NOMO-1 treated with DMSO at 0.1 percent for 48 hours (cell line): ENCODE measurements at regions not wholly inside any gene's neighbourhood (a gene's known extent, or its start where the extent isn't known, plus 50 kb on each side); places are given as distances from the start of the nearest gene placed in this dataset.

Experiments used
- DNase-seq: peaks from one replicate; lab custom pipeline; 2025; ENCODE audit not compliant: unreplicated experiment; lab: John Stamatoyannopoulos, UW

DNA sequence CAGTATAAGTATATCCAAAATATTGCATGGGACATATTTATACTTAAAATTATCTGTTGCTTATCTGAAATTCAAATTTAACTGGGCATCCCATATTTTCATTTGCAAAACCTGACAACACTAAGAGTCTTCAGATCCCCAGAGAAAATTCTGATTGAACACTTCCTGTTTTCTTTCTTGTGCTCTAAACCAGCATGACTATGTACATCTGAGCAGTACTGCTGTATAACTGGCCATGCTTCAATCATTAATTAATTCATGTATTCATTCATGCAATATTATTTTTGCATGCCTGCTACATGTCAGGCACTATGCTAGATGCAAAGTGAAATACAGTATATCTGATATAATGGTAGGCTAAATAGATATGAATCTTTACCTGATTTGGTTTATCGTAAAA is 461.2 kb downstream of the TLR4 start:
- no peak for DNase-seq

DNA sequence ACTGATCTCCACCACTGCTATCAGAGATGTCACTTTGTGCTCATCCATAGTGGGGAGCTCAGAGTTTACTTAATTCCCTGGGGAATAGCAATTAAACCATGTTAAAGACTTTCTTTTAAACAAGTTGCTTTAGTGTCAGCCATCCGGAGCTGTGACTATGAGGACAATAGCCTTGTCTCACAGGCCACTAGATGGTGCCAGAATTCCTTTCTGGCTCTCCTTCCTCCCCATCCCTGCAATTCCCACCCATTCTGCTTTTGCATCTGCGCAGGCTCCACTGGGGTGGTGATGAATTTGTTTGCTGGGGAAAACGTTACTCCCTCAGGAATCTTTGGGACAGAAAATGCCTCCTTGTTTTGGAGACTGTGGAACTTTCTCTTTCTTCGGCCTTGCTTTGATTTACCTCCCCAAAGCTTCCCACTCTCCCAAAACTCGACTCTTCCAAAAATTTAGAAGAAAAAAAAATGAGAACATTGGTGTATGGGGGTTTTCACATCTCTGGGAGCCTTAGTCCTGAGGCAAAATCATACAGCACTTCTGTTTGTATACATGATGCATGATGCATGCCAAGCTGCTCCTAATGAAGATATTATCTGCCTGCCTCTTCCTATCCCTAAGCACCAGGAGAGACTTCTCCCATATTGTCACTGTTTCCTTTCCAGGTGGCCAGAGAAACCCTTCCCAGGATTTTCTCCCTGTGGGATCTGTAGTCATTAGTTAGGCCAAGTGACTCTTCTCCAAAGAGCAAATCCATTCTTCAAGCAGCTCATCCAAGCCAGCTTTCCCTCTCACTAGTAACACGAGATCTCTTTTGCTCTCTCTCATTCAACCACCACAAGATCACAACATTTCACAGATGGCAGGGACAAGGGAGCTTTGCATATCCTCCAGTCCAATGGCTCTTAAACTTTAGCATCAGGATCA is 466.1 kb downstream of the TLR4 start:
- DNase-seq = no peak

DNA sequence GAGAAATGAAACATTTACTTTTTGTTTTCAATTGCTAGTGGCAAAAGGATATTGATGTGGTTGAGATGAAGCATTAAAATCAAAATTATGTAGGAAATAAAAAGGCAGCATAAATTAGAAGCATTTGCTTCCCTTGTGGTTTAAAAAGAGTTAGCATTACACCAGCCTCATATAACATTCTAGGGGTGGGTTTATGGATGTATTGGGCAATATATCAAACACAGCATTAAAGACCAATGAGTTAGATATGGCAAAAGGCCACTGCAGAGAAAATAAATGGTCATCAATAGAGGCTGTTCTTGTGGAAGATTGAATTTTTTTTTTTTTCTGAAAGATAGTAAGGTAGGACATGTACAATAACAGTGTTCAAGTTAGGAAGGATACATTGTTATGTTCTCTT is 473.0 kb downstream of the TLR4 start:
- no peak for DNase-seq

DNA sequence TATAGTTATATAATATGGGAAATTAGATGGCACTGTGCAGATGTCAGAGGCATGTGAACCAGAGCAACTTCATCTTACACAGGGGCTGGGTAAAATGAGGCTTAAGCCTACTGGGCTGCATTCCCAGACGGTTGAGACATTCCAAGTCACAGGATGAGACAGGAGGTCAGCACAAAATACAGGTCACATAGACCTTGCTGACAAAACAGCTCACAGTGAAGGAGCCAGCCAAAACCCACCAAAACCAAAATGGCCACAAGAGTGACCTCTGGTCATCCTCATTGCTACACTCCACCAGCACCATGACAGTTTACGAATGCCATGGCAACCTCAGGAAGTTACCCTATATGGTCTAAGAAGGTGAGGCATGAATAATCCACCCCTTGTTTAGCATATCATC is 479.4 kb downstream of the TLR4 start:
- DNase-seq = no peak

DNA sequence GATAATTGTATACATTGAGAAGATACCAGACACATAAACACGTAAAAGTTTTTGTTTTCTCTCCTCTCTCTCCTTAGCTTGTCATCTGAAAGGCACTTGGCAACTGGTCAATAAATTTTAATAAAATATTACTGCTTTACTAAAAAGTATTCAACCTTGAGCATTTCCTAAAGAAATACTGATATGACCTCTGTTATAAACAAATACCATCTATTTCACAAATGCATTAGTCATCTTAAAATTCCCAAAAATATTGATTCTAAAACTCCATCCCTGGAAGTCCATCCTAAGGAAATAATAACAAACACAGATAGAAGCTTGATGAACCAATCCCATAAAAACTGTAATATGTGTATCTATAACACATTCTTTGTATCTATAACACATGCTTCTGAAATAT is 483.2 kb downstream of the TLR4 start:
- no peak for DNase-seq

DNA sequence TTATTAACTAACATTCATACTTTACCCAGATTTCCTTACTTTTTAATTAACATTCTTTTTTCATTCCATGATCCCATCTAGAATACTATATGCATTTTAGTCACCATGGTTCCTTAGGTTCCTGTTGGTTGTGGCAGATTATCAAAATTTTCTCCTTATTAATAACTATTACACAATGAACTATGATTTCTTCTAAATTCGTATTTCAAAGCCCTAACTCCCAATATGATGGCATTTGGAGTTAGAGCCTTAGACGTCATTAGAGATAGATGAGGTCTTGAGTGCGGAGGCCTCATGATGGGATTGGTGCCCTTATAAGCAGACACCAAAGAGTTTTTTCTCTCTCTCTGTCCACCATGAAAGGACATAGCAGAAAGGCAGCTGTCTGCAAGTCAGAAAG is 485.4 kb downstream of the TLR4 start:
- no peak for DNase-seq

DNA sequence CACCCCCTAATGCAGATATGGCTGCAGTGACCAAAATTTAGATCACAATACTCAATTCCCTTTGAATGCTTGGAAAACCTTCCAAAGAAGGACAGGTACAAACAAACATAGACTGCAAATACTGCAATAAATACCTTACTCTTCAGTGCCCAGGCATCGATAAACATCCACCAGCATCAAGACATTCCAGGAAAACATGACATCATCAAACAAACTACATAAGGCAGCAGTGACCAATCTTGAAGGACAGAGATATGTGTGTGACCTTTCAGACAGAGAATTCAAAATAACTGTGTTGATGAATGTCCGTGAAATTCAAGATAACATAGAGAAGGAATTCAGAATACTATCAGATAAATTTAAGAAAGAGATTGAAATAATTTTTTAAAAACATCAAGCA is 488.6 kb downstream of the TLR4 start:
- no peak for DNase-seq

DNA sequence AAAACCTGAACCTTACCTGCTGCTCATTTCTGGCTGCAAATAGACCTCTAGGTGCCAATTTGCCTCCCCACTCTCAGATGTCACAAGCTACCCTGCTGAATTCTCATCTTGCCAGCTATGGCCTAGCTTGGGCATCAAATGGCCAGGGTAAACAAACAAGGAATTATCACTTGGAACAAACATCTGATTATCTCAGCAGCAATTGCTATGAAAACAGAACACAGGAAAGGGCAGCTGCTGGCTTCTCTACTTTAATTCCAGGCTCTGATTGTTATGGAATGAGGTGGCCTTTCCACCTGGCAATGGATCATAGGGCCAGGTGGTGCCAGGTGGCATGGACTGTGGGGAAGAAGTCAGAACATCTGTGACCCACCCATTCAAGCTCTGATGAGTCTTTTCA is 505.1 kb downstream of the TLR4 start:
- no peak for DNase-seq

DNA sequence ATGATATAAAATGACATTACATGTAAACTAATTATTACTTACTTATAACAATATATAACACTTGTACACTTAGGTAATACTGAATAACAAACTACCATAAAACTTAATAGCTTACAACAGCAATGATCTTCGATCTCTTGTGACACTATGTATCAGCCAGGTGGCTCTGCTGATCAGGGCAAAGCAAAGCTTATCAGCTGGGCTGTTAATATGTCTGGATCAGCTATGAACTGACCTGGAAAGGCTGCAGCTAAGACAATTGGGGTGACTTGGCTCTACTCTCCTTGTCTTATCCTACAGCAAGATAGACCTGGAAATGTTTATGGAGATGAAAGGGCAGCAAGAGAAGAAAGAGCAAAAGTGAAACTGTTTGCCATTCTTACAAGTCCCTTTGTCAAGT is 511.3 kb downstream of the TLR4 start:
- no peak for DNase-seq

DNA sequence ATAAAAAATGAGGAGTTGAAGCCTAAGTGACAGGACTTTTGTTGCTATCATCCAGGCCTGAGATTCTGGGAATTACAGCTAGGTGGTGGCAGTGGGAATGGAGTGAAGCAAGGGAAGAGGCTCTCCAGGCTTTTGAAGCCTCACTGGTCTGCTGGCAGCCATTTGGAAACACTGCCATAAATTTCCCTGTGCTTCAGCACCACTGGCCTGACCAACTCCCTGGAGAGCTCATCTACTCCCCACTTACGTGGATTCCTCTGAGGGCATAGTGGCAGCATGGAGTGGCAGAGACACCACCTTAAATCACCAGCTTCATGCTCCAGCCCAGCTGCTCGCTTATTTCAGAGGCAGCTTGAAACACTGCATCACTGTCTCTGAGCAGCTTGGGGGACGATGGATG is 518.2 kb downstream of the TLR4 start:
- no peak for DNase-seq

DNA sequence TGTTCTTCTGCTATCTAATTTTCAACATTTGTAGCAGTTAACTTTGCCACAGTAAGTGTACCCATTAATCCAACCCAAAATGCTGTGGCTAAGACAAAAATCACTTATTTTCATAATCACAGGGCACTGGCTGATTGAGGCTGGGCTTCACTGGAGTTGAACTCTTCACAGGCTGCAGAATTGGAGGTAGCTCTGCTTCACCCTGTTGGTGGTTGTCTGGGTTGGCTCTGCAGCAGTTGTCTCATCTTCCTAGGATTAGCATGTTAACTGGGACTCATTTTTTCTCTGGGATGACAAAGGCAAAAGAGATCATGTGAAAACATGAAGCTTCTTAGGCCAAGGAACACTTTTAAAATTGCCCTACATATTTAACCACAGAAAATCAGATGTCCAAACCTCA is 518.9 kb downstream of the TLR4 start:
- no peak for DNase-seq

DNA sequence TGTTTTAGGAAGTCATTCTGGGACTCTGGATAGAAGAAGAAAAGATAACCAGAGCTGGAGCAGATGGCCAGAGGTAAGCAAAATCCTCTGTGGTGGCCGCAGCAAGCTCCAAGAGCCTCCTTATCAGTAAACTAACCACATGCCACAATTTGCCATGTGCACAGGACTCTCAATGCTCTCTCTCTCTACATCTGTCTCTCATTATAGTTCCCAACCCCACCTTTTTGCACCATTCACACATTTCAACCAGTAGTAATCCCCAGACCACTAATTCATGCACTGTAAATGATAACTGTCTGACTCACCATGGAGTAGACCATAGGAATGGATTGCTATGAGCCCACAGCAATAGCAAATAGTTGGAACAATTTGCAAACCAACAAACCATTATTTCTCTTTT is 526.1 kb downstream of the TLR4 start:
- DNase-seq = no peak

DNA sequence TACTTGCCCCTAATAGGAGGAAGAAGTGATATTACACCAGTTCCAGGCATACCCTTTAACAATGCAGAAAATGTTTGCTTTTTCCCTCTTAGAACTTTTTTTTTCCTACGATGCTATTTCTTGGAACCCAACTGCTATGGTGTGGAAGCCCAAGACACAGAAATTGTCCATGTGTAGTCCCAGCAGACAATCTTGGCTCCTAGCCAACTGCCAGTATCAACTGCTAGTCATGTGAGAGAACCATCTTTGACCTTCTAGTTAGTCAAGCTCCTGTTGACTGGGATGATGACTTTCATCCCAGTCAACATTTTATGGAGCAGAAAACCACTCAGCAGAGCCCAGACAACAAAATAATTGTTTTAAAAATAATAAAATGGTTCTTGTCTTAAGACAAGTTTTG is 532.4 kb downstream of the TLR4 start:
- no peak for DNase-seq

DNA sequence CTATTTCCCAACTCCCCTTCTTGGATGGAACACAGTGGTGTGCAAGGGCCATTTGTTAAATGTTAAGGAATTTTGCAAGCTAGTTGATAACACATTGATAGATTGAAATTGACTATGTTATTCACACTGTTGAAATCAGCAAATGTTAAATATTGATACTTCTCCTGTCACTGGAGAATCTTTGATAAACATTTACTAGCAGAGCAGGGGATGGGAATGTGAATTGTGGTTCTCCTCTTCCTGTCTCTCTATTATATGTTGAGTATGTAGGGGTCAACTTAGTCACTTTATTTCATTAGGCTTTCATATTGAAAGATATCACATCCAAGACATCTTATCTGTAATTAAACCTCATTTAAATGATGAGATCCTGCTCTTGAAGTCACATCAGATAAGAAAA is 533.9 kb downstream of the TLR4 start:
- DNase-seq = no peak

DNA sequence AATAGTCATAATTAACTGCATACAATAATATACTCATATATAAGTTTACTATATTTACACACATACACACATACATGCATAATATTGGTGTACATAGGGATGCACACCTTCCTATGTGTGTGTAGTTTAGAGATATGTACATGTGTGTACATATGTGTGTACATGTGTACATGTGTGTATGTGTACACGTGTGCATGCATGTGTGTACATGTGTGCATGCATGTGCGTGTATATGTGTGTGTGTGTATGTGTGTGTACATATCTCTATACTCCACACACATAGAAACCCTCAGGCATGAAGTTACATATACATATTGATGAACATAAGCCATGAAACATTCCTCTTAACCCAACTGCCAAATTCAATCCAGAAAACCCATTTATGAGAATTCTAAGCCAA is 547.8 kb downstream of the TLR4 start:
- DNase-seq = no peak

DNA sequence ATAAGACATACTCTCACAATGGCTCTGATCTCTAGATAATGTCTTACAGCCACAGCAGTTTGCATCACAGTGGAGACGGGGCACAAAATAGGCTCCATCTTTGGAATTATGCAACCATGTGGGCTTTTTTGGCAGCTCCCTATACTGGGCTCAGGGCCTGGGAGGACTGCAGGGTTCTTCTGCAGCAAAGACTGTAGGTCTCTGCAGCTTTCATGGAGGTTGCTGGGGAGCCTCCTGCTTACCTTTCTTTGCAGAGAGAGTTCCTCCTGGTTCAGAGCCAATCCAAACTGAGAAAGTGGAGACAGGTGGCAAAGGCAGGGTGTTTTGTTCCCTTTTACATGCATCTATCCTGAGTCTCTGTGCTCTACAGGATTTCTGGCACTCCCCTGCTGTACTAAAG is 558.0 kb downstream of the TLR4 start:
- no peak for DNase-seq

DNA sequence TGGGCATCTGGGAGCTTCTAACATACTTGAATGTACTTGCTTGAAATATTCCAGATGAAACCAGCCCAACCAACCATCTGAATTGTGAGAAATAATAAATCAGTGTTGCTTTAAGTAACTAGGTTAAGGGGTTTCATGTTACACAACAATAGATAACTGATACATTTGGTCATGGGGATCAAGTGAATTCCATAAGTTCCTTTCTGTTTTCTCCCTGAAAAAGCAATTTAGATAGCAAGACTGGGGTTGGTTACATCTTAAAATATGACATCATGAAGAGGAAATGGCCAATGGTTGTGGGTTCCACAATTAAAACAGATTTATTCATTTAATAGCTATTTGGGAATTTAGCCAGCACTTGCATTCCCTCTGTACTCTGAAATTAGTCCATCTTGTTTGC is 559.7 kb downstream of the TLR4 start:
- no peak for DNase-seq

DNA sequence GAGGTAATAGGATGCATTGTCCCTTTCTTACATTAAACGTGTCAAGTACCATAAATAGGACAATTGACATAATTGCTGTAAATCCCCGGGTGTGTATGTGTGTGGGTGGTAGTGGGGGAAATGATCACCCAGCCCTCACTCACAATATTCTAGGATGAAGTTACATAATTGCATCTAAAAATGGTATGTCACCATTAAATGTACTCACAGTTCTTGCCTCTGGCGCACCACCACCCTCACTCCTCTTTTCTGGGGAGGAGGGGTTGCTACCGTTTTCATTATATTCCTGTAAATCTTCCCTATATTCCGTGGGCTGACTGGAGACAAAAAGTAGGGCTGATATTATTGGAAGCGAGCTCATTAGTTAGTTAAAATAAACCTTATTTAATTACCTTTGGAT is 563.8 kb downstream of the TLR4 start:
- DNase-seq = no peak

DNA sequence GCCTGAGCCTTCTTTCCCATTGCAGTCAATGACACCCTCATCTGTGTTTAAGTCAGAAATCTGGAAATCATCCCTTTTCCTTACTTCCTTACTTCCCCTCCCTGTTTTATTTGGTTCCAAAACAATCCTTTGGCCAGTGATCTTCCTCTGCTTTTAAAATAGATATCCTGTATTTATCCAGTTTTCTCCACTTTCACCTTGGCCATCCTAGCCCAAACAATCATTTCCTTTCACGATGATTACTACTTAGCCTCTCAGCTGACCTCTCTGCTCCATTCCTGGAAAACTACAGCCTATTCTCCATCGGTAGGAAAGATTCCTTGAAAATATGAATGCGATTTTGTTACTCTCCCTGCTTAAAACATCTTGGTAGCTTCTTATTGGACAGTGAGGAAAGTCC is 565.4 kb downstream of the TLR4 start:
- DNase-seq = no peak

DNA sequence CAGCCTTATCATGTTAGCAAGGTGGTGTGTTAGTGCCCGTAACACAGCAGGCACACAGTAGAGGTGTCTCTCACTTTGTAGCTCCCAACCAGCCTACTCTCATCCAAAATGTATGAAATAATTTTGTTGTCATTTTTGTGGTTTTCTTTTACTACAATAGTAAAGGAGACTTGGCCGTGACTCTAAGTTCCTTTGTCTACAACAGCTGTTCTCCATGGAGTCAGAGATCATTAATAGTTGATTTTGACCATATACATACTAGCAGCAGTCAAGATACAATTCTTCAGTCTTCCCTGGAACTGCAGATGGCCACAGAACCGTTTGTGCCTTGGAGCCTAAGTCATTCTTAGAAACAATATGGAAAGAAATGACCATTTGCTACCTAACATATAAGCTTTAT is 567.1 kb downstream of the TLR4 start:
- DNase-seq = no peak

DNA sequence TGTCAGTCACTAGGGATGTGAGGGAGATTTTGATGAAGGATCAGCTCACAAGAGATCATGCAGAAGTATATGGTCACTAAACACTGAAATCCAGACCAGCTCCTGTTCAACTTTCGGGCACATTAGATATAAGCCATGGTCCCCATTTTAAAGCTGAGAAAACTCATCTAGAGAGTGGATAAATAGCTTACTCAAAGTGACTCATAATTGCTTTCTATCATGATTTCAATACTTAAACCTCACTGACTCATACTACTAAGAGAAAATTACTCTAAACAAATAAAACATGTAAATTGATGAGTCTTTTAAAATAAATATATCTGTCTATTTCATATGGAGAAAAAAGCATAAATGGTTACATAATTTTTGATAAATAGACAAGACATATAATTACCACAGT is 567.7 kb downstream of the TLR4 start:
- no peak for DNase-seq

DNA sequence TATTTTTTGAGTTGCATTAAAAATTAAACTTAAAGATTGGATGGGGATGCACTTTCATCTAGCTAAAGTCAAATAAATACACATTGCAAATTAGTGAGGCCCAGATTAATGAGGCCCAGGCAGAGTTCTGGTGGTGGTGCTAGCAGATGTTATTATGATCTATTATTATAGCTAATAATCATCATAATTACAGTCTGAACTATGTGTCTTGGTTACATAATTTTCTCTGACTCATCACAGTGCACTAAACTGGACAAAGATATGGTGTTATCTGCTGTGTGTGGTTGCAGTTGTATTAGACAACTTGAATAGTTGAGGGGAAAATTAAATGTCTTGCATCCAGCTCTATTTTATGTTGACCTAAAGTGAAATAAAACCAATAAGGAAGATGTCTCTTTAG is 568.8 kb downstream of the TLR4 start:
- no peak for DNase-seq

DNA sequence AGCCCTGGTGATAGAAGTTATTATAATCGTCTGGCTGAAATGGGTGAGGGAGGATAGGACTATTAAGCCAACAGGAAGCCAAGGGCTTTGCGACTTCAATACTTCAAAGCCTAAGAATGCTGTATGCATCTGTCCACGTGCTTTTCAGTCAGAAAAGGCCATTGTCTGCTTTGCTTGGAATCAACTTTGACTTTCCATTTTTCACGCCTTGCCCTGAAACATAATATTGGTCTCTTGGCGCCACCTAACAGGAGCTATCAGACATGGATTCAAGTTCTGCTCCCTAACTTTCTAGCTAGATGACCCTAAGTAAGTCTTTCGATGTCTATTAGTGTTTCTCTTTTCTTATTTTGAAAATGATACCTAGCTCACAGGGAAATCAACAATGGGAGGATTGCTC is 572.6 kb downstream of the TLR4 start:
- no peak for DNase-seq
